Activated CD8-positive, alpha-beta memory T cell treated with anti-CD3 and anti-CD28 coated beads, Interleukin-2, amount 50 U/mL, for 1 hour (primary cell): ENCODE measurements at regions not wholly inside any gene's neighbourhood (a gene's known extent, or its start where the extent isn't known, plus 50 kb on each side); places are given as distances from the start of the nearest gene placed in this dataset.

ENCODE experiments used
- DNase-seq: peaks from one replicate; pipeline ENCODE4 v3.0.0-alpha.2; 2020; ENCODE audit errors: extremely low read depth

DNA sequence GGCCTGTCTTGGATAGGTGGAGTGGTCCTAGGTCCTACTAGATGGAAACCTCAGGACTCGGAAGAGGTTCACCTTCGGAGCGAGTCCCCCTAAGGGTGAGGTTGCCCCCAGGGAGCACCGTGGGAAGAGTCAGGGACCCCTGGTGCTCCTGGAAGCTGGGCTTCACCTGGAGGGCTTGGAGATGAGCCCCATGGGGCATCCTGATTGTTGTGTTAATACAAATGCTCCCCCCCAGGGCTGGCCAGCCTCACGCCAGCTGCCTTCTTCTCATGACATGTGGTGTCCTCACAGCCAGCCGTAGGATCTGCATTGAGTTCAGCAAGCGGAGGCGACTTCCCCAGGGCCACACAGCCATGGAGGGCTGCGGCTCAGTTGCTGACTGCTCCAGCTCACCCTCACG, 1487.5 kb downstream of the BRD1 start:
- no peak for DNase-seq

DNA sequence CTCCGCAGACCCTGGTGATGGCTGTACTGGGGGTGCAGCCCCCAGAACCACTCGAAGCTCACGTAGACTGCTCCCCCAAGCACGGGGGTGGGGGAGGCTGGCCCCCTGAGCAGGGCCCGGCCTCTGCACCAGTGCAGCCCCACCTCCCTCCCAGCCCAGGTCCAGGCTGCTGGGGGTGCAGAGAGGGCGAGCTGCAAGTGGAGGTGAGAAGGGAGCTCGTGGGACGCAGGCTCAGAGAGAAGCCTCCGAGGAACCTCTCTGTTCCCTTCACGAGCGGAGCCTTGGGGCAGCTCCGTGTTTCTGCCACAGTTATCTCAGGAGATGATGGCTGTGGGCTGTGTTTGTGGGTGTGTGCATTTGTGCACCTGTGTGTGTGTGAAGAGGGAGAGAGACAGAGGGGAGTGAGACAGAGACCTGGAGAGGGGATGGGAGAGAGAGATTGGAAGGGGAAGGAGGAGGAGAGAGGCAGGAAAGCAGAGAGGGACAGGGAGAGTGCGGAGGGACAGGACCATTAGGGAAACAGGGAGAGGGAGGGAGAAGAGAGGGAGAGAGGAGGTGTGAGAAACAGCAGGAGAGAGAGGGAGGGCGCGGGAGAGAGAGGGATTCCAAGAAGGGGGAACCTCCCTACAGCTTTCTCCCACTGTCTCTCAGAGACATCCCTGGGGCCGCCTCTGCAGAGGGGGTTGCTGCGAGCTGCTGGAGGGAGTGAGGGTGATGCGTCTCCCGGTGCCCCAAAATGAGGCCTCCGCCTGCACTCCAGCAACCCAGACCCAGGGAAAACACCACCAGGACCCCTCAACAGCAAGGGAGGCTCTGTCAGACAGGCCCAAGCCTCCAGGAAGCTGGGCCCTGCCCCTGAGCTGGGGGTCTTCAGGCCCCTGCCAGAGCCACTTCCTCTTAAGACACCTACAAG, 1488.6 kb downstream of the BRD1 start:
- DNase-seq: no peak

DNA sequence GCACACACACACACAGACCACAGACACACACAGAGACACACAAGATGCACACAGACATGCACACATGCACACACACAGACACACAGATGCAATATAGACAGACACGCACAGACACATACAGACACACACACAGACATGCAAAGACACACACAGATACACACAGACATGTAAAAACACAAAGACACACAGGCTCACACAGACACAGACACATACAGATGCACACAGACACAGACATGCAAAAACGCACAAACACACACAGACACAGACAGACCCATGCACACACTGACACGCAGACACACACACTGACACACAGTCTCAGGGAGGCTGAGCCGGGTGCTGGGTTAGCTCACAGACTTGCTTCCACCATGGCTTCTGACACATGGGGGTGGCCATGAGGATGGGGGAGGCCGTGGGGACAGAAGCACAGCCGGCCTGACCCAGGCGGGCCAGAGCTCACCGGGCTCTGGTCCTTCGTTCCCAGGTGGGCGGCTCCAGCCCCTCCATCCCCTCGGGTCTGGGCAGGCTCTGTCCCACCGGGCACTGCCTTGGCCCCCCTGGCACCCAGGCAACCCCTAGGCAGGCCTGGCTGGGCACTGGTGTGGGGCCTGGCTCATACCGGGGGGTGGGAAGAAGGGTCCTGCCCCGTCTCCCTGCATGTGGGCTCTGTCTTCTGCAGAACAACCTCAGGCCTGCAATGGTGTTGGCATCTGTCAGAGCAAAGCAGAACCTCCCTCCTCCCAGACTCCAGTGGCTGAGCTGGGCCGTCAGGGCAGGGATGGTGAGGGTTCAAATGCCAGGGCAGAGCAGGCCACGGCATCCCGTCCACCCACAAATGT, 1489.5 kb downstream of the BRD1 start:
- DNase-seq: no peak

DNA sequence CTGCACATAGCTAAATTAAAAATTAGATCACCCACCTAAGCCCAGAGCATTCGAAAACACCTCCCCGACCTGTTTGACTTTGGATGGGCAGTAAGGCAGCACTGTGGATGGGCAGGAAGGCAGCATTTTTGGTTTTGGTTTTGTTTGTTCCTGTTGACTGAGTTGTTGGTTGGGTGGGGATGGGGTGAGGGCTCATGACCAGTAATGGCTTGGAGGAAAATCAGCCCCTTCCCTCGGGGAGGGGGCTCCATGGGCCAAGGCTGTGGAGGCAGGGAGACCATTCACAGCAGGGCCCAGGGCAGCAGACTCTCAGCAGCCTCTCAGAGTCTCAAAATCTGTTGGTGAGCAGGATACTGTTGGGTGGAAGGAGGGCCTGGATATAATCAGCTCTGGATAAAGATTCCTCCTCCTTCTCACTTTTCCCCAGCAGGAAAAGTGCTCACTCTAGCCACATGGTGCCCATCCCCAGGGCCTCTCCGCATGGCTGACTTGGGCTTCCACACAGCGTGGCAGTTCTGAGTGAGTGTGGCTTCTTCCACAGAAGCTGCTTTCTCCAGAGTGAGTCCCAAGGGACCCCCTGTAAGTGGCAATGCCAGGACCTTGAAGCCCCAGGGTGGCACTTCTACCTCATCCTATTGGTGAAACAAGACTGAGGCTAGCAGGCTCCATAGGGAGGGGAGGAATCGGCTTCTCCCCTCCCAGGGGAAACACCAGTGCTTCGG, 1491.2 kb downstream of the BRD1 start:
- no peak for DNase-seq

DNA sequence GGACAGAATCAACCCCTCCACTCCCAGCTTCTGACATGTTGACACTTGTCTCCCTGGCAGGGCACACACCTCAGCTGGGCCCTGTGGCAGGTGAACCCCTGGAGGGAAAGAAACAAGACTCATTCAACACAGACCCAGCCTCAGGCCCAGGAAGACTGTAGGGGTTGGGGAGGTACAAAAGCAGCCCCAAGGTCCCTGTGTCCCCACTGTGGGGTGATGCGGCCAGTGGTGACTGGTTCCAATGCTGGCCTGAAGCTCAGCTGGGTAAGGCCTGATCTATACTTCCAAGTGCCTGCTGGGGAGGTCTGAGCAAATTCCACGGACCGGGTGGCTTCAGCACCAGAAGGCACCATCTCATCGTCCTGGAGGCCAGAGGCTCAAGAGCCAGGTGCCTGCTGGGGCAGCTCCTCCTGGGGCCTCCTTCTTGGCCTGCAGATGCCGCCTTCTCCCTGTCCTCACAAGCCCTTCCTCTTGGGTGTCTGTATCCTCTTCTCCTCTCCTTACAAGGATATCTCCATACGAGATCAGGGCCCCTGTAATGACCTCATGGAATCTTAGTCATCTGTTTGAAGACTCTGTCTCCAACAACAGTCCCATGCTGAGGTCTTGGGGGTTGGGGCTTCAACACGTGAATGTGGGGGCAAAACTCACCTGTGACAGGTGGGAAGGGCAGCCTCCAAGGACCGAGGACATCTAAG, 1492.1 kb downstream of the BRD1 start:
- no peak for DNase-seq

DNA sequence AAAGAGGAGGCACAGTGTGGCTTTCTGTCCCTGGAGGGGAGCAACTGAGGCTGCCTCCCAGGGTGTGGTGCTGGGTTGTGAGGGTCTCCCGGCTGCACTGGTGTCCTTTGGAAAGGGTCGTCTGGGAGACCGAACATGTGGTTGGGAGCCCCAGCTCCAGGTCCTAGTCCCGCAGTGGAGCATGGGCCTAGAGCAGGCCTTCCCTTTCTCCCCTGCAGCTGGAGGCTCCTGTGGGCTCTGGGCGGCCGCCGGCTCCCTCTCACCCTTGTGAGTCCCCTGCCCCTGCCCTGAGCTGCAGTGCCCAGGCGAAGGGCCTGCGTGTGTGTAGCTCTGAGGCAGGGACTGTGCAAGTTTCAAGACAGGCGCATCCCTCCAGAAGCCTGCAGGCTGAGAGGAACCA, 1492.7 kb downstream of the BRD1 start:
- no peak for DNase-seq

DNA sequence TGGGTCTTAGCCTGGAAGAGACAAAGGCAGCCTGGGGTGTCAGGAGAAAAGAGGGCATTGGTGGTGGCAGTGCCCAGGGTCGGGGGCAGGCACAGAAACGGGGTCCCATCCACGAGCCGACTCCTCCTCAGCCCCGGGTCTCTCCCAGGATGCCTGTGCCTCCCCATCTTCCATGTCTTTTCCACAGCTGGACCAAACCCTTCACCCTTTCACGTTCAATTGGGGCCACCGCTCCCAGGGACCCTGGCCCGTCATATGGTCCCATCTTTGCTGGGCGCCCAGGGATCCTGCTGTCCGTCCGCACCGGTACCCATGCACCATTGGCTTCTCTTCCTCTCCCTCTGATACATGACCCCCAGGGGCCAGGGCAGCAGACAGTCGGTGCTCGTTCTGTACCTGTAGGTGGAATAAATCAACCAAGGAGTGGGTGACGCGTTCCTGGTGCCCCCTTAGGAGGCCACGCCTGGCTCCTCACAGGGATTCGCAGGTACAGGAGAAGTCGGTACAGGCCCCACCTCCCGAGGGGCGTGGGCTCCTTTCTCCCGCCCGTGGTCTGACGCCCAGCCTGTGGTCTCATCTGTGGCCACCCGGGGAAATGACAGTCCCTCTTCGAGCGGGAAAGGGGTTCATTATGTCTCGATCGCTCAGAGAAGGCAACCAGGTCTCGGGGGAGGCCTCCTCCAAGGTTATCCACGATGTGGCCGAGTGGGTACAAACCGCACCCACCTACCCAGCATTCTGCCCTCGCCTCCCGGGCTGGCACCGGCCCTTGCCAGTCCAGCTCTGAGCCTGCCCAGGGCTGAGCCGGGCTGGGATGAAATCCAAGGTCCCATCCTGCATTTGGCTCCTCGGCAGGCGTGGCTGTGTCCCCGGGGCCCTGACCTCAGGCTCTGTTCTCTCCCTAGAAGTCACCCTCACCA, 1493.6 kb downstream of the BRD1 start:
- DNase-seq: no peak

DNA sequence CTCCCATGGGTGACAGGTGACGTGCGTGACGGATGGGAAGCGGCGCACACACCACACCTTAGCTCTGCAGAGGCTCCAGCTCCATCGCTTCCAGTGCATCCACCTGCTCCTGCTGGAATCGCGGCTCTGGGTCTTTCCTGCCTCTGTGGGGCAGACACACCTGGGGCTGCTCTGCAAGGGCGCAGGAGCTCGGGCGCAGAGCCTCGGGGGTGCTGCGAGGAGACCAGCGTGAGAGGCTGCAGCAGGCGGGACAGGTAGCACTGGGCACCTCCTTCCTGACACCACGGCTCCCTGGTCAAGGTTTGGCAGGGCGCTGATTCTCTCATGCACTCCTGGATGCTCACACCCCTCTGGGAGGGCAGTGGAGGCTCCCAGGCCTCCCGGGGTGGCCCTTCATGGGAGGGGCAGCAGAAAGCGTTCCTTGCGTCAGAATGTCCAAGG, 1494.3 kb downstream of the BRD1 start:
- no peak for DNase-seq

DNA sequence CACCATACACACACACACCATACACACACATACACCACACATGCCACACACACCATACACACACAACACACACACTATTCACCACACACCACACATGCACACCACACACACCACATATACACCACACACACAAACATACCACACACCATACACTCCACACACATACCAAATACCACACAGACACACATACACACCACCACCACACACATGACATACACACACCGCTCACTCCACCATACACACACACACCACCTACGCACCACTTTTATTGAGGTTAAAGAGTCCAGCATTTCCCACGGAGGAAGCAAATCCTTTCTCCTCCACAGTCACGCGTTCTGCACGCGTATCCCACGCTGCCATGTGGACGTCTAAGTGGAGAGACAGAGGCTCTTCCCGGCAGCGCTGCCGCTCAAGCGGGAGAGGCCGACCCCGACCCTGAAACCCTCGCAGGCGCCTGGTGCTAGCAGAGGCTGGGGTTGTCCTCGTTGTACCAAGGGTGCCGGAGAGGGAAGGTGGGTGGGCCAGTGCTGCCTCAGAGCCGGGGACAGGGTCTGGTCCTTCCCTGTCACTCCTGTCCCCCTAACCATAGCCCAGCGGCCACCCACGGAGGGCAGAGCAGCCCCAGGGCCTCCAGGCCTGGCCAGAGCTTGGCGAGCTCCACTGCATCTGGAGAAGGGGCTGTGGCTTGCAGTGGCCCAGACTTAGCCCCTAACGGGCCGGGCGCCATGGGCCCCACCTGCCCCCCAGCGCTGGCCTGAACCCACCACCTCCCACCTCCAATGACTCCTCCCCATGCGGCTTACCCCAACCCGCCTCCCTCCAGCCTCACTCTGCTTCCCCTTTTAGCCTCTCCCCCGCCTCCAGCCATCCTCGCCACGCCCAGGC, 1495.0 kb downstream of the BRD1 start:
- DNase-seq: no peak

DNA sequence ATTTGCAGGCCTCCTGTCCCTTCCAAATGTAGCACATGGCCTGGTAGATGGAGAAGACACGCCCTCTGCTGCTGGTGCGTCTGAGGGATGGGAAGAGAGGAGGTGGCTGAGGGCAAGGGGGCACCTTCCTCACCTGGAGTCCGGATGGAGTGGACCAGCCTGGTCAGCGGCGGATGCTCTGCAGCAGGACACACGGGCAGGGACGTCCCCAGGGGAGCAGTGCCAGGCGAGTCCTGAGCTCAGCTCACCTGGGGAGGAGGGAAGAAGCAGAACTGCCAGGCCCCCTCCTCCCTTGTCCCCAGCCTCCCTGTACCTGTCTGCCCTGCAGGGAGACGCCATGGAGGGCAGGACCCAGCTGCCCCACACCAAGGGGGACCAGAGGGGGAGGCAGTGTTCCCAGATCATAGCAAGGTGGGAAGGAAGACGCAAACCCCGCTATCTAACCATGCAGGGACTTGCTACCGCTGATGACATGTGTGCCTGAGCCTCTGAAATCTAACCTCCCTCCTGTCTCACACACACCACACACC, 1495.9 kb downstream of the BRD1 start:
- no peak for DNase-seq

DNA sequence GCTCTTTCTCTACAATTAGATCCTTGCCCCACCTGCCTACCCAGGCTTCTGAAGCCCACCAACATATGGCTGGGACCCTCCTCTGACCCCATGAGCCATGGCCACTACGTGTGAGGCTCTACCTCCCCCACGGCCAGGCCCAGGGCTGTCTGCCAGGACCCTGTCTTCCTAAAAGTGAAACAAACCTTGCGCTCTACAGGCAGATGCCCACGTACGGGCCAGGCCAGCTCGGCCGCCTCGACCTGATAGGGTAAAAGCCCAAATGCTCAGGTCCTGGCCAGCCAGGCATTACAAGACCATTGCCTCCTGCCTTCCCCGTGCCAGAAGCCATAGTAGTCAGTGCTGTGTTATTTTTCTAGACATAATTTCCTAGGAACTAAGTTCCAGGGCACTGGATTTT, 1496.4 kb downstream of the BRD1 start:
- no peak for DNase-seq

DNA sequence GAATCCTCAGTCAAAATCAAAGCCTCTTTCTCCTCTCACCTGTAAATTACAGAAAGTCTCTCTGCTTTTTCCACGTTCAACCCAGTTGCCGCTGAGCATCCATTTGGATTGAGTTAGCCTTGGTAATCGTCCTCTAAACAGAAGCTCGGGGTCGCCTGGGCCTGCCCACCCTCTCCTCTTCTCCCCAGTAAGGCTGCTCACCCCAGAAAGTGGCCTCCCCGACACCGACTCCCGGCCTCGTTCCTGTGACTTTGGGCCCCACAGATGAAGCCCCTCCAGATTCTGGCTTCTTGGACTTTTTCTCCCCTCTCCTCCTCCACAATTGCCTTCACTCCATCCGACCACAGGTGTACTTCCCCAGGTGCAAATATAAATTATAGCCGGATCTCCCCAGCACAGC, 1500.0 kb downstream of the BRD1 start:
- no peak for DNase-seq

DNA sequence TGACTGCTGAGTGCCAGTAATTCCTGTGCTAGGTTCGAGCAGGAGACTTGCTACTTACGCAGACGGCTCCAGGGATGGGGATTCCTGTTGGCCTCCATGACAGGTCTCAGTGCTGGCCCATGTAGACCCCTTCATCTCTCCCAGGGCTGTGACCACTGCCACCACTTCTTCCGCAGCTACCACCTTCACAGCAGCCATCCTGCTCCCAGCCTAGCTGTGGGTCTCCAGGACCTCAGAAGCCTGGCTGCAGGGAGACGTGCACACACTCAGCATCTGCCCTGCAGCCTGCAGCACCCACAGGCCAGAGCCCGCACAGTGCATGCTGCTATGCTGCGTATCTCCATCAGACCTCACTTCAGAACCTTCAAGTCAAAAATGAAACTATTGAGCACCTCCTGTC, 1503.9 kb downstream of the BRD1 start:
- DNase-seq: no peak

DNA sequence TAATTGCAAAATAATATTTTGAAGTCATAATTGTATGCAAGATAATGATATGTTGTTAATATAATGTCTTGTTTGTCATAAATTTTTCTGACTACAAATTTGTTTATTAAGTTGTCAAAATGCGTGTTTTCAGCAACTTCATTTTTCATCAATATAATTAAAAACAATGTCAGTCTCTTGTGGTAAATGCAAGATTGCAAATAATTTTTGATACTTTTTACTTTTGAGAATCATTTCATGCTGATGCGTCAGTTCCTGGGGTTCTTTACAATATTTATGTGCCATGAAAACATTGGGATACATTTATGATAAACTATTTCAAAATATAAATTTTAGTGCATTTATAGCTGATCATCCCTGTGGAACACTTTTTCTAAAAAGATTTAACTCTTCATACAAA, 1504.8 kb downstream of the BRD1 start:
- DNase-seq: no peak

DNA sequence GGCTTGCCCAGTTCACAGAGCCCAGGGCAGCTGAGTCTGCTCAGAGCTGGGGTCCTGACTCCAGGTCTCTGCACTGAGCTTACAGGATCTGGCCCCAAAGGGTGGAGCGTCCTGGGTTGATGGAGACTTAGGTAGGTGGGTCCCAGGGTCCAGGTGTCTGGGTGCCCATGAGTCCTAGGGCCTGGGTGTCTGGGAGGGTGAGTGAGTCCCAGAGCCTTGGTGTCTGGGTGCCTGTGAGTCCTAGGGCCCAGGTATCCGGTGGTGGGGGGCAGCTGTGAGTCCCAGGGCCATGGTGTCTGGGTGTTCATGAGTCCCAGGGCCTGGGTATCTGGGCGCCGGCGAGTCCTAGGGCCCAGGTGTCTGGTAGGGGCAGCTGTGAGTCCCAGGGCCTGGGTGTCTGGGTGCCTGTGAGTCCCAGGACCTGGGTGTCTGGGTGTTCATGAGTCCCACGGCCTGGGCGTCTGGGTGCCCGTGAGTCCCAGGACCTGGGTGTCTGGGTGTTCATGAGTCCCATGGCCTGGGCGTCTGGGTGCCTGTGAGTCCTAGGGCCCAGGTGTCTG, 1505.6 kb downstream of the BRD1 start:
- DNase-seq: no peak

DNA sequence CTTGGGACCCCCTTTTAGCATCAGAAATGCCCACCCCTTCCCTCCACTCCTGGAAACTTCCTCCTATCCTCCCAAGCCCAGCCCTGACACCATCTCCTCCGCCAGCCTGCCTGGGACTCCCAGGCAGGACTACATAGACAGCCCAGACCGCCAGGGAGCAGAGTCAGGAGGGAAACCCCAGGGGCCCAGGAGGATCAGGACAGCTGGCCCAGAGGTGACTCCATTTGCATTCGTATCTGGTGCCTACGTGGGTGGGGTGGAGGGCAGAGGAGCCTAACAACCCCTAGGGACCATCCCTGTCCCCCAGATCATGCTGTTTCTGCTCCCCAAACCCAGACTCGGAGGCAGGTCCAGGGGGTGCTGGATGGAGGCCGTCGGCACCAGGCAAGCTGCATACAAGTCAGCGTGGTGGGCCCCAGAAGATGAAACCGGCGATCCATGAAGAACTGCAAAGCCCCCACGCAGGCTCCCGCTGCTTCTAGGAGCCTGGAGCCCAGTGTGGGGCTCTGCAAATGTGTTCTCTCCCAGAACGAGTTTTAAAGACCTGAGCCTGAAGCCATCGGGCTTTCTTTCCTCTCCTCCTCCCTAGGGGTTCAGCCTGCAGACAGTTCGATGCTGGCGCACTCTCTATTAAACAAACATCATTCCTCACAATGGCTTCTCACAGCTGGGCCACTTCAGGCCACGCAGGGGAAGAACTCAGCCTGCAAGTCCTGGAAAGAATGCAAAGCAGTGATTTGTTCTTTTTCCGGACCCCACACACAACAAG, 1506.8 kb downstream of the BRD1 start:
- no peak for DNase-seq

DNA sequence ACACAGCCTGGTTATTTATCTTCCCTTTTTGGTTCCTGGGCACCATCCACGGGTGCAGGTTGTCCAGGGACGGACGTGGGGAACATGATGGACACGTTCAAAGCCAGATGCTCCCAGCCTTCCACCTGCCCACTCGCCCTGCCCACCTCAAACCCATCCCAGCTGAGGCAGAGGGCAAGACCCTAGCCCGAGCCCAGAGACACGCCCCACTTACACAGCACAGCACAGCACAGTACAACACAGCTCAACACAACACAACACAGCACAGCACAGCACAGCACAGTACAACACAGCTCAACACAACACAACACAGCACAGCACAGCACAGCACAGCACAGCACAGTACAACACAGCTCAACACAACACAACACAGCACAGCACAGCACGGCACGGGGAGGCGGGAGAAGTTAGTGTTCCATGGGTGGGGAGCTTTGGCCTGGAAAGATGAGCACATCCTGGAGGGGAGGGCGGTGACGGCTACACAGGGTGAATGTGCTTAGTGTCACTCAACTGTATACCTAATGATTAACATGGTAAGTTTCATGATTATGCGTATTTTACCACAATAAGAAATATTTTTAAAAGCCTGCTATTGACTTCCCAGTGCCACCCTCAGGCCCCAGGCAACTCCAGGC, 1507.5 kb downstream of the BRD1 start:
- DNase-seq: no peak
